ENCODE measurements at regions not wholly inside any gene's neighbourhood (a gene's known extent, or its start where the extent isn't known, plus 50 kb on each side); places are given as distances from the start of the nearest gene placed in this dataset.
A peak's percentile ranks its signal among the peaks of the same experiment; 100 is the strongest.

GRCh38 chr11:116328391-116328790 is 444.4 kb downstream of the BUD13 start:
- Histone ChIP-seq H3K4me3 (replicated peaks in 1 of 3; ENCODE audit: low read depth in 2 of 3, low read length in 3 of 3) (no peak overlapping the region), H3K4me1 (ENCODE audit: control insufficient read depth in 1 of 2, insufficient read depth in 2 of 2, low read length in 2 of 2) (peaks cover 8 to 10% of the 10 kb centered on the region in 2 donors), H3K79me2 (ENCODE audit: insufficient read depth, low read length) (no peaks in the 10 kb centered on the region), H4K20me1 (ENCODE audit: insufficient read depth, low read length) (no peaks in the 10 kb centered on the region), H3K9ac (ENCODE audit: insufficient read depth, low read length, poor library complexity, severe bottlenecking) (no peak overlapping the region), H3K27me3 (ENCODE audit: control insufficient read depth in 2 of 2, insufficient read depth in 2 of 2, low read length in 2 of 2) (peaks cover 6 to 9% of the 10 kb centered on the region in 2 donors), H3K36me3 (replicated peaks in 1 of 2; ENCODE audit: control insufficient read depth in 1 of 2, insufficient read depth in 2 of 2, low read length in 2 of 2) (no peaks in the 10 kb centered on the region), H3K9me3 (replicated peaks in 1 of 2; ENCODE audit: control insufficient read depth in 1 of 2, insufficient read depth in 1 of 2, low read length in 2 of 2) (no peaks in the 10 kb centered on the region), H3K27ac (ENCODE audit: low read depth in 1 of 2, low read length in 2 of 2) (no peak overlapping the region), H2AFZ (ENCODE audit: insufficient read depth, low read depth, low read length, poor library complexity, severe bottlenecking) (no peak overlapping the region), H3K4me2 (replicated peaks; ENCODE audit: extremely low read depth, low read length, poor library complexity, severe bottlenecking) (no peak overlapping the region)
- 57% methylated on average over 3 of the region's 4 CpGs for WGBS (ENCODE audit: insufficient coverage)
- Mint-ChIP-seq H3K9me3 (peaks cover 0 to 6% (median under 1%) of the 10 kb centered on the region in 7 donors), H3K36me3 (no peaks in the 10 kb centered on the region), H3K27ac (no peak overlapping the region), H3K27me3 (ENCODE audit: low read depth in 3 of 3) (peaks cover 1 to 8% (median 3%) of the 10 kb centered on the region in 3 donors), H3K4me1 (peaks cover 2% of the 10 kb centered on the region), H3K4me3 (no peak overlapping the region)
- peak in 1 of 3 donors; percentile 20 for DNase-seq
- TF ChIP-seq CTCF (IDR thresholded peaks at IDR 0.05), result no peak
- intact Hi-C loops (cut with micrococcal nuclease), result no loop called here

- WGBS (ENCODE audit: insufficient coverage), result 82% methylated on average over 1 of the region's 2 CpGs
- DNase-seq, result no peak
- Histone ChIP-seq H3K9me3 (replicated peaks in 1 of 2; ENCODE audit: control insufficient read depth in 1 of 2, insufficient read depth in 1 of 2, low read length in 2 of 2) (no peaks in the 10 kb centered on the region), H2AFZ (ENCODE audit: insufficient read depth, low read depth, low read length, poor library complexity, severe bottlenecking) (no peak overlapping the region), H3K4me3 (replicated peaks in 1 of 3; ENCODE audit: low read depth in 2 of 3, low read length in 3 of 3) (no peak overlapping the region), H3K79me2 (ENCODE audit: insufficient read depth, low read length) (no peaks in the 10 kb centered on the region), H3K4me1 (ENCODE audit: control insufficient read depth in 1 of 2, insufficient read depth in 2 of 2, low read length in 2 of 2) (no peaks in the 10 kb centered on the region), H3K27me3 (ENCODE audit: control insufficient read depth in 2 of 2, insufficient read depth in 2 of 2, low read length in 2 of 2) (peaks cover 6 to 9% of the 10 kb centered on the region in 2 donors), H3K9ac (ENCODE audit: insufficient read depth, low read length, poor library complexity, severe bottlenecking) (no peak overlapping the region), H3K27ac (ENCODE audit: low read depth in 1 of 2, low read length in 2 of 2) (no peak overlapping the region), H3K4me2 (replicated peaks; ENCODE audit: extremely low read depth, low read length, poor library complexity, severe bottlenecking) (no peak overlapping the region), H3K36me3 (replicated peaks in 1 of 2; ENCODE audit: control insufficient read depth in 1 of 2, insufficient read depth in 2 of 2, low read length in 2 of 2) (no peaks in the 10 kb centered on the region), H4K20me1 (ENCODE audit: insufficient read depth, low read length) (no peaks in the 10 kb centered on the region)
- Mint-ChIP-seq H3K9me3 (peaks cover 0 to 5% (median 2%) of the 10 kb centered on the region in 7 donors), H3K4me3 (no peak overlapping the region), H3K27ac (no peak overlapping the region), H3K4me1 (peaks cover 2% of the 10 kb centered on the region), H3K36me3 (no peaks in the 10 kb centered on the region), H3K27me3 (ENCODE audit: low read depth in 3 of 3) (peaks cover 1 to 10% (median 3%) of the 10 kb centered on the region in 3 donors)
- intact Hi-C loops (cut with micrococcal nuclease), result no loop called here
- no peak for TF ChIP-seq CTCF (IDR thresholded peaks at IDR 0.05)
These were observed 446.6 kb downstream of the BUD13 start for GRCh38 chr11:116326146-116326545.

Data from CD14-positive monocyte (primary cell).